ENCODE measurements at regions not wholly inside any gene's neighbourhood (a gene's known extent, or its start where the extent isn't known, plus 50 kb on each side); places are given as distances from the start of the nearest gene placed in this dataset.

DNA sequence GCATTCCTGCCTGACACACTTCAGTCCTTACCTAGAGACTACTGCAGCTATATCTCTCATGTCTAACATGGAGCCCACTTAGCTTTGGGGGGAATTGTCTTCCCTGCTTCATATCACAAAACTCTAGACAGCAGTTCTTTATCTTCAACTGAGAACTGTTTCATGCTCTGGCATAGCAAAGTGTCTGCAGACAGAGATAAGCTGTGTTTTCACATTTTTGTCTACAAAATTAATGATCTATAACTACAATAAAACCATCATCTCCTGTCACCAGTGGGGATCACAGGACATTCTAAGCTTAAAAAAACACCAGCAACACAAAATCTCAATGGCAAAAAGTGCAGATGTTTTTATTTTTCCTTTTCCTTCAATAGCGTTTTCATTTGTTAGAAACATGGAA, 137.1 kb upstream of the VRK1 start:
- no peak for TF ChIP-seq EZH2phosphoT487 (IDR thresholded peaks at IDR 0.05; ENCODE audit: borderline replicate concordance, low read length)
- TF ChIP-seq, protein P1, sequence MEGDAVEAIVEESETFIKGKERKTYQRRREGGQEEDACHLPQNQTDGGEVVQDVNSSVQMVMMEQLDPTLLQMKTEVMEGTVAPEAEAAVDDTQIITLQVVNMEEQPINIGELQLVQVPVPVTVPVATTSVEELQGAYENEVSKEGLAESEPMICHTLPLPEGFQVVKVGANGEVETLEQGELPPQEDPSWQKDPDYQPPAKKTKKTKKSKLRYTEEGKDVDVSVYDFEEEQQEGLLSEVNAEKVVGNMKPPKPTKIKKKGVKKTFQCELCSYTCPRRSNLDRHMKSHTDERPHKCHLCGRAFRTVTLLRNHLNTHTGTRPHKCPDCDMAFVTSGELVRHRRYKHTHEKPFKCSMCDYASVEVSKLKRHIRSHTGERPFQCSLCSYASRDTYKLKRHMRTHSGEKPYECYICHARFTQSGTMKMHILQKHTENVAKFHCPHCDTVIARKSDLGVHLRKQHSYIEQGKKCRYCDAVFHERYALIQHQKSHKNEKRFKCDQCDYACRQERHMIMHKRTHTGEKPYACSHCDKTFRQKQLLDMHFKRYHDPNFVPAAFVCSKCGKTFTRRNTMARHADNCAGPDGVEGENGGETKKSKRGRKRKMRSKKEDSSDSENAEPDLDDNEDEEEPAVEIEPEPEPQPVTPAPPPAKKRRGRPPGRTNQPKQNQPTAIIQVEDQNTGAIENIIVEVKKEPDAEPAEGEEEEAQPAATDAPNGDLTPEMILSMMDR (IDR thresholded peaks at IDR 0.05; ENCODE audit: low read depth, low read length, poor library complexity, severe bottlenecking), result no peak
